ENCODE measurements at regions not wholly inside any gene's neighbourhood (a gene's known extent, or its start where the extent isn't known, plus 50 kb on each side); places are given as distances from the start of the nearest gene placed in this dataset.

- no peak for DNase-seq (ENCODE audit: low read depth)
Observed at GRCh38 chr3:187951452-187952190, 202.3 kb upstream of the LPP start.

DNA sequence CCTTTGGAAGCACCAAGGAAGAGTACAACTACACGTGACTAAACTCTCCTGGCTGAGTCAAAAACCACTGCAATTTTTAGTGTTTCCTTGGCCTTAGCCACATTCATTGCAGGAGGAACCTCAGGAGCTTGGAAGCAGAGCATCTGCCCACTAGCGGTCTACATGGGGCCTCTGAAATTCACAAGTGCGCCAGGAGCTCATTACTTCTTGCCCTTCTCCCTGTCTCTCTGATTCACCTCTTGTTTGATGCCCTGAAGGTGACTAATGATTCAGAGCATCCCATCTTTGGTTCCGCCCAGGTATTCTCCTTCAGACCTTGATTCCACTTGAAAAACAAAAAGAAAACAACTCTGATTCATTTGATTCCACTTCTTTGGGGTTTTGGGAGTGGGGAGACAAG lies 201.1 kb upstream of the LPP start:
- no peak for DNase-seq (ENCODE audit: low read depth)

GRCh38 chr3:187954516-187954872 lies 199.5 kb upstream of the LPP start:
- no peak for DNase-seq (ENCODE audit: low read depth)

DNA sequence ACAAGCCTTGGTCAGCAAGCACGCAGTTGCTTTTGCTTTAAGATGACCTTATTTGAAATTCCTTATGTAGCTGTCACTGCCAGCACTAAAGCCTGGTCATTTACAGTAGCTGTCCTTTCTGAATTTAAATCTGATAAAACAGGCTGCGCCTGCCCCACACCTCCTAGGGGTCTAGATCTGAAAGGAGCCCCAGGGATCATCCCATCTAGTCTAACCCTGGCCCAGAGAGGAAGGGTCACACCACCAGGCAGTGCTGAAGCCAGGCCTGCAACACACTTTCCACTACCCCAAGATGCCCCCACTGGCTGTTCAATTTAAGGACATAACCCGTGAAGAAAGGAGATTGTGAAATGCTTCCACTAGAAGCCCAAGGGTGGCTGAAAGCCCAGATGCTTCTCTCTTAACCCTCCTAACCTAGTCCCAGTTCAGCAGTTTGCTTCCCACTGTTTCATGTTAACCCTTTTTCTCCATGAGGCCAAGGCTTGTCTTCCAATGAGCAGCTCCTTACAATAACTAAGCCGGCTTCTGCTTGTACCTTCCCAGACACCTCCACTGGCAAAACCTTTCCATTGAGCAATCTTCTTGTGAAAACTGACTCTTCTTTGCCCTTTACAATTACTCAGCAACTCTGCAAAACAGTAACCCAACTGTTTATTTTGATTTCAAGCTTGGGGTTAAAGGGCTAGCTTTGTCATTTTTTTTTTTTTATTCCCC lies 198.9 kb upstream of the LPP start:
- DNase-seq (ENCODE audit: low read depth): peak; percentile 93

DNA sequence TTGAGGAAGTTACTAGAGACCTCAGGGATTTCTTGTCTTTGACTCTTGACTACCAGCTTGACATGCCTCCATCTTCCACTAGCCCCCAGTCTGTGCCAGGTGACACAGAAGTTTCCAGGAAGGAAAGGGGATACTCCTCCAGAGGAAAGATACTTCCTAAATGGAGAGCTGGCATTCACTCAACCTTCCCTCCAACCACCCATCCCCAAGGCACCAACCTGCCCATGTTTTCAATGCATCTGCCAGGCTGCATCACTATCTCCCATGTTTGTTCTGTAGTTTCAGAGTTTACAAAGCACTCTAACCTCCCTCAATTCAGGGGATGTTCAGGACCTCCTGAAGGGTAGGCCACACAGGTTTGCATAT lies 198.4 kb upstream of the LPP start:
- DNase-seq (ENCODE audit: low read depth): no peak

GRCh38 chr3:187957165-187957581 lies 196.8 kb upstream of the LPP start:
- DNase-seq (ENCODE audit: low read depth): no peak

DNA sequence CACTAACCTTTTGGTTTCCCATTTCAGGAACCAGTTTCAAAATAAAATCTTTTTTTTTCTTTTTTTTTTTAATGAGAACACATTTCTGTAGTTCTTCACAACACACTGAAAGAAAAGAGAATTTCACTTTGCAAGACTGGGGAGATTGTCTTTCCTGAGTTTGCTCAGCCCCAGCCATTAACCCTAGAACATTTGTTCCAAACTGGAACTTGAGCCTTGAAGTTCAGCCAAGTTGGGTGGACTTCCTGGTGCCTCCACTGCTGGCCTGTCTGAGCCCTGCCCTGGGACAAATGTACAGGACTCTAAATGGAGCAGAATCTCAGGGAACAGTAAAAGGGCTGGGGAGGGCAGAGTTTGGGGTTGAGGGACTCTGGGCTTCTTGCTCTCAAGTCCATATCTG lies 196.4 kb upstream of the LPP start:
- no peak for DNase-seq (ENCODE audit: low read depth)

DNA sequence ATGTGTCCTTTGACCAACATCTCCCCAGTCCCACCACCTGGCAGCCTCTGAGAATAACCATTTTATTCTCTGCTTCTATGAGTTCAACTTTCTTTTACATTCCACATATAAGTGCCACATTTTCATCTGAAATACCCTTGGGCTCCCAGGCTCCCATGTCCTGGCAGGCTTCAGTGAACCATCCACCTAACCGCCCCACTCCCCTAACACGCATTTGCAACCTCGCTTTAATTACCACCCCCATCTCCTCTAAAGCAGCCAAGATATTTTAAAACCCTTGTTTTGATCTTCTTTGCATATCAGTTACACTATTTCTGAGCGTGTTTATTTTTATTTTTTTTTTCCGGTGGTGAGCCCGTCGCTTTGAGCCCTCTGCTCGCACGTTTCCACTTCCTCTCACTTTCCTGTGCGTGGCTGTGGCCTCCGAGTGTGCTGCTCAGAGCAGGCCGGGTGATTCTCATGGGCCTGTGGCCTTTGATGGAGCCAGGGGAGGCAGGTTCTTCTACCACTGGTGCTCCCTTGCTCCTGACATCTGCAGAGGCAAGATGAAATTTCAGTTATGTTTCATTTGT lies 195.4 kb upstream of the LPP start:
- no peak for DNase-seq (ENCODE audit: low read depth)

DNA sequence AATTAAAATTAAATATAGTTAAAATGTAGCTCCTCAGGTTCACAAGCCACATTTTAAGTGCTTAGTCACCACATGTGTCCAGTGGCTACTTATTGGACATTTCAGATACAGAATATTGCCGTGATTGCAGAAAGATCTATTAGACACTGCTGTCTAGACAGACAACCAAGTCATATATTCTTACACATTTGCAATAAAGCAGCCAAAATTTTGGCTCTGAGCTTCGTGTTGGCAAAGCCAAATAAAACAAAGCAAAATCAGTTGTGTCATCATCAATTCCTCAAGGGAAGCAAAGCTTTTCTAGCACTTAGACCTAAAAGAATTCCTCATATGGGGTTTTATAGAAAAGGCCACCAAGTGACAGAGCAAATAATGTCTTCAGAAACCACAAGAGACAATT lies 193.1 kb upstream of the LPP start:
- DNase-seq (ENCODE audit: low read depth): peak; percentile 58

GRCh38 chr3:187961366-187961765 lies 192.6 kb upstream of the LPP start:
- DNase-seq (ENCODE audit: low read depth): no peak

GRCh38 chr3:187963003-187963676 lies 190.8 kb upstream of the LPP start:
- DNase-seq (ENCODE audit: low read depth): no peak

DNA sequence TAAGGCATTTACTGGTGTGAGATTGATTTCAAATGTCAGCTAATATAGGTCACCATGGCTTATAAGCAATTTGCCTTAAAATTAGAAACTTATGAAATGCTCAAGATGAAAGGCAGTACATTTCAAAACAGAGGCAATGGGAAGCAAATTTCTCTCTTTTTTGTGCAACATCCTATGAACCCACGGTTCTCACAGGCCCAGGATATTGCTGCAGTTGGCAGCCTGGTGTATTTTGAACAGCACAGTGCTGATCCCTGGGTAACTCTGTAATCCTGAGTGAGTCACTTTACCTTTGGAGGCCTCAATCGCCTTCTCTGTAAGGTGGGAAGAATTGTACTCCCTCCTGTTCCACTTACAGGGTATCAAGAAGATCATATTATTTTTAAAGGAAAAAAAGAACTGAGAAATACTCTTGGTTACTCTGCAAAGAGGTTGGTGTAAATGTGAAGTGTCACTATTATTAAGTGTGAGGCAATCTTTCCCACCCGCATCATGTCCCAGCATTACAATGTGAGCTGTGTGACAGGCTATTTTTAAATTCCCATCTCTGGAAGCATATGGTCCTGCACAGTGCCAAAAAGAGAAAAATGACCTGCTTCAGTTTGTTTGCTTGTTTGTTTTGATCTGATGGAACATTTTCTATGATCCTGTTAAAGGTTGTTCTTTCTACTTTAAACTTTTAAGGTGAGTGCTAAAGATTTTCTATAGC lies 190.1 kb upstream of the LPP start:
- no peak for DNase-seq (ENCODE audit: low read depth)

- no peak for DNase-seq (ENCODE audit: low read depth)
Observed at GRCh38 chr3:187964760-187965159, 189.2 kb upstream of the LPP start.

DNA sequence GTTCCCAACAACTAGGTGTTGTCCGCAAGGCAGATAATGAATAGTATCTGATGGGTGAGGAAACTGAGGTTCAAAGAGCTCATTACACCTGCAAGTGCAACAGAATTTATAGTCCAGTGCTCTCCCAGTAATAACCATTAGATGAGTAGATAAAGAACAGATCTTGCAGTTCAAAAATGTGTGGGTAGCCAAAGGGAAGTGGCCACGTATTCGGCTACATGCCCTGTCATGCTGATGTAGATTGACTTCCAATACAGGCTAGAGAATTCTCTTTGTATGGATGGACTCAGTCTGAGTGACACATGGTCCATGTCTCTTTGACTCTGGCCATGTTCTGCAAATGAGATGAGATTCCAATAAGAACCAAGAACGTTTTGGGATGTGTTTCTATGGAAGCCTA lies 187.9 kb upstream of the LPP start:
- DNase-seq (ENCODE audit: low read depth): no peak

GRCh38 chr3:187966636-187967406 lies 187.1 kb upstream of the LPP start:
- DNase-seq (ENCODE audit: low read depth): no peak

GRCh38 chr3:187967993-187968392 lies 186.0 kb upstream of the LPP start:
- DNase-seq (ENCODE audit: low read depth): peak; percentile 82

DNA sequence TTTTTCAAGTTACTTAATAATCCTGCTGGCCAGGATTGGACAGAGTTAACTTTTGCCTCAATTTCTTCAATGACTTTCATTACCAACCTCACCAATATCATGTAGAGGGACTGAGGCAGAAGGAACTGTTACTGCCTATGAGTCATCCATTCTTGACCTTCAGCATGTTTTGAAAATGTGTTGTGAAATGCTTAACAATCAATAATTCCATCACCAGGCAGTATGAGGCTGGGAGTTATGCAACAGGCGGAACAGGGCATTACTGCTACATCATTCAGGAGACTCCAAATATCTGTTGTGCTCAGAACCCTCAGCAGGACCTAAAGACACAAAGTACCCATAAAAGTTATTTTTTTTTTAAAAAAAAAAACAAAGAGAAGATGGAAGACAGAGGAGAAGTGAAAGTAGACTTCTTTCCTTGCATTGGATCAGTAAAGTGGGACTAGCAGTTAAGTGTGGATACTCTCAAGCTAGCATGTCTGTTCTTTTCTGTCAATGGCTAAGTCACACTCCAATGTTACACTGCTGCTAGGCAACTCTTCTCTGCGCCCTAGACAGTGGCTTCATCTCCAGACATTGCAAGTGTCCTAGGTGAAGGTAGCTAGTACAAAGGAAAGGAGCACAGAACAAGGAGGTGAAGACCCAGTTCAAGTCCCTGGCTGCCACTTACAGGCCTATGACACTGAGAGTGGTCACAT lies 184.9 kb upstream of the LPP start:
- peak; percentile 68 for DNase-seq (ENCODE audit: low read depth)

GRCh38 chr3:187969581-187969950 lies 184.4 kb upstream of the LPP start:
- no peak for DNase-seq (ENCODE audit: low read depth)

DNA sequence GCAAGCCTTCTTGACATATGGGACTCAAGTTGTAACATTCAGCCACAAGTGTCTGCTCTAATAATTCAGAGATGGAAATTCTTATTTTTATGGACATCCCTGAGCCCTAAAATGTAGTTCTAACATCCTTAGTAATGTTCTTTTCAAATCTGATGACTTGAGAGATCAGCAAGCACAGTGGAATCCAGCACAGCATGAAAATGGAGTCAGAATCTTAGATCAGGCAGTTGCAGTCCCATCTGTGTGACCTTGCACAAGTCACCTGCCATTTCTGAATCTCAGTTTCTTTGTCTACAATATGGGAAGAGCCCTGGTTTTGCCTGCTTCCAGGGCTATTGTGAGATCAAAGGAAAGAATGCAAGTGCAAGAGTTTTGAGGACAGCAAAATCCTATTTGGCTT lies 183.9 kb upstream of the LPP start:
- DNase-seq (ENCODE audit: low read depth): no peak

- no peak for DNase-seq (ENCODE audit: low read depth)
Observed at GRCh38 chr3:187971629-187972028, 182.3 kb upstream of the LPP start.

- no peak for DNase-seq (ENCODE audit: low read depth)
Observed at GRCh38 chr3:187972454-187972853, 181.5 kb upstream of the LPP start.
